ENCODE measurements at regions not wholly inside any gene's neighbourhood (a gene's known extent, or its start where the extent isn't known, plus 50 kb on each side); places are given as distances from the start of the nearest gene placed in this dataset.

- no peak for TF ChIP-seq CTCF (IDR thresholded peaks at IDR 0.05; ENCODE audit: low read length)
- no peak for TF ChIP-seq EZH2 (IDR thresholded peaks at IDR 0.05; ENCODE audit: borderline replicate concordance, low read length)
These were observed 352.8 kb upstream of the PODXL start for GRCh38 chr7:131909151-131909768.
